Karpas-422 (cell line): ENCODE measurements at regions not wholly inside any gene's neighbourhood (a gene's known extent, or its start where the extent isn't known, plus 50 kb on each side); places are given as distances from the start of the nearest gene placed in this dataset.
"Not testable (repeated sequence)": the region's sequence is repeated elsewhere in the genome, so short reads cannot be mapped to it uniquely, and the experiment has no call there.

ENCODE experiments used
- DNase-seq: peaks from one replicate; pipeline ENCODE4 v3.0.0-alpha.2; 2015
- H2AFZ ChIP-seq: fragments of 200-600 bp; sonication (generic); 2 replicates; pipeline ENCODE4 v1.6.1; 2014; ENCODE audit warnings: antibody characterized with exemption, low read length, mixed read lengths
- H3K27ac ChIP-seq: fragments of 200-600 bp; sonication (generic); 2 replicates; pipeline ENCODE4 v1.5.1; 2014; ENCODE audit warnings: mild to moderate bottlenecking, low read length, moderate library complexity
- H3K27me3 ChIP-seq: fragments of 200-600 bp; sonication (generic); 2 replicates; pipeline ENCODE4 v1.6.1; 2014; ENCODE audit warnings: low read length, mixed read lengths
- H3K36me3 ChIP-seq: fragments of 200-600 bp; sonication (generic); 2 replicates; pipeline ENCODE4 v1.6.1; 2014; ENCODE audit warnings: low read length, mixed read lengths; ENCODE audit not compliant: insufficient read depth
- H3K4me1 ChIP-seq: fragments of 200-600 bp; sonication (generic); 2 replicates; pipeline ENCODE4 v1.6.1; 2014; ENCODE audit warnings: mild to moderate bottlenecking, low read length, mixed read lengths
- H3K4me2 ChIP-seq: fragments of 200-600 bp; sonication (generic); 2 replicates; pipeline ENCODE4 v1.6.1; 2014; ENCODE audit warnings: low read length, low read depth, mild to moderate bottlenecking; ENCODE audit not compliant: poor library complexity, severe bottlenecking
- H3K4me3 ChIP-seq: fragments of 200-600 bp; sonication (generic); 2 replicates; pipeline ENCODE4 v1.5.1; 2014; ENCODE audit warnings: mild to moderate bottlenecking, antibody characterized with exemption, low read length, mixed read lengths
- H3K79me2 ChIP-seq: fragments of 200-600 bp; sonication (generic); 2 replicates; pipeline ENCODE4 v1.6.1; 2014; ENCODE audit warnings: mild to moderate bottlenecking, low read length, mixed read lengths
- H3K9ac ChIP-seq: fragments of 200-600 bp; sonication (generic); 2 replicates; pipeline ENCODE4 v1.6.0; 2014; ENCODE audit warnings: low read length
- H3K9me2 ChIP-seq: fragments of 200-600 bp; sonication (generic), shearing (Covaris generic); replicated peaks from 2 replicates; pipeline ENCODE4 v1.6.0; 2014; ENCODE audit warnings: mild to moderate bottlenecking, low read length, moderate library complexity; ENCODE audit not compliant: insufficient read depth
- H3K9me3 ChIP-seq: fragments of 300-700, 200-600 bp; sonication (generic); 2 replicates; pipeline ENCODE4 v1.6.1; 2014; ENCODE audit warnings: low read length, mixed read lengths
- H4K20me1 ChIP-seq: fragments of 200-600 bp; sonication (generic); 2 replicates; pipeline ENCODE4 v1.6.1; 2014; ENCODE audit warnings: mild to moderate bottlenecking, antibody characterized with exemption, low read length, low read depth; ENCODE audit not compliant: insufficient read depth

- Histone ChIP-seq H2AFZ (no peak overlapping the region), H3K9me2 (no peaks in the 10 kb centered on the region), H3K36me3 (no peaks in the 10 kb centered on the region), H3K4me1 (no peaks in the 10 kb centered on the region), H3K27ac (no peak overlapping the region), H3K9me3 (peaks cover 6% of the 10 kb centered on the region; the same call in 1 of the 2 replicates), H3K9ac (no peak overlapping the region), H3K79me2 (no peaks in the 10 kb centered on the region), H3K4me3 (no peak overlapping the region), H3K4me2 (no peak overlapping the region), H4K20me1 (no peaks in the 10 kb centered on the region), H3K27me3 (no peaks in the 10 kb centered on the region)
- DNase-seq: no peak
Observed at GRCh38 chr9:29228558-29228957, 1655.3 kb upstream of the C9orf72 start.

- H2AFZ ChIP-seq: no peak overlapping the region
- H3K9me3 ChIP-seq: peaks cover 6% of the 10 kb centered on the region; the same call in 1 of the 2 replicates
- H3K79me2 ChIP-seq: no peaks in the 10 kb centered on the region
- H3K4me3 ChIP-seq: no peak overlapping the region
- no peaks in the 10 kb centered on the region for H3K27me3 ChIP-seq
- H3K9ac ChIP-seq: no peak overlapping the region
- H3K9me2 ChIP-seq: no peaks in the 10 kb centered on the region
- no peaks in the 10 kb centered on the region for H4K20me1 ChIP-seq
- H3K27ac ChIP-seq: no peak overlapping the region
- no peaks in the 10 kb centered on the region for H3K36me3 ChIP-seq
- no peak for DNase-seq
- H3K4me2 ChIP-seq: no peak overlapping the region
- no peaks in the 10 kb centered on the region for H3K4me1 ChIP-seq
Observed at GRCh38 chr9:29230931-29231330, 1657.7 kb upstream of the C9orf72 start.

GRCh38 chr9:29233193-29233592 lies 1659.9 kb upstream of the C9orf72 start:
- Histone ChIP-seq H3K9me3 (peaks cover 12% of the 10 kb centered on the region; the same call in 1 of the 2 replicates), H3K27ac (no peak overlapping the region), H3K36me3 (no peaks in the 10 kb centered on the region), H4K20me1 (no peaks in the 10 kb centered on the region), H3K79me2 (no peaks in the 10 kb centered on the region), H3K9me2 (no peaks in the 10 kb centered on the region), H3K4me3 (no peak overlapping the region), H3K9ac (no peak overlapping the region), H3K27me3 (no peaks in the 10 kb centered on the region), H3K4me1 (no peaks in the 10 kb centered on the region), H3K4me2 (no peak overlapping the region), H2AFZ (no peak overlapping the region)
- DNase-seq: no peak

- no peak overlapping the region for H3K4me3 ChIP-seq
- no peak overlapping the region for H3K27ac ChIP-seq
- H3K27me3 ChIP-seq: no peaks in the 10 kb centered on the region
- no peaks in the 10 kb centered on the region for H4K20me1 ChIP-seq
- DNase-seq: no peak
- H3K4me1 ChIP-seq: no peaks in the 10 kb centered on the region
- no peak overlapping the region for H3K9ac ChIP-seq
- peaks cover 4% of the 10 kb centered on the region; the same call in 1 of the 2 replicates for H3K9me3 ChIP-seq
- no peak overlapping the region for H3K4me2 ChIP-seq
- H3K79me2 ChIP-seq: no peaks in the 10 kb centered on the region
- no peaks in the 10 kb centered on the region for H3K9me2 ChIP-seq
- H2AFZ ChIP-seq: no peak overlapping the region
- no peaks in the 10 kb centered on the region for H3K36me3 ChIP-seq
Observed at GRCh38 chr9:29241320-29241719, 1668.0 kb upstream of the C9orf72 start.

GRCh38 chr9:29245351-29245750 lies 1672.1 kb upstream of the C9orf72 start:
- Histone ChIP-seq H3K36me3 (no peaks in the 10 kb centered on the region), H2AFZ (no peak overlapping the region), H3K9me2 (no peaks in the 10 kb centered on the region), H3K4me2 (no peak overlapping the region), H3K27ac (no peak overlapping the region), H4K20me1 (no peaks in the 10 kb centered on the region), H3K27me3 (no peaks in the 10 kb centered on the region), H3K9ac (no peak overlapping the region), H3K4me3 (no peak overlapping the region), H3K4me1 (no peaks in the 10 kb centered on the region), H3K79me2 (no peaks in the 10 kb centered on the region), H3K9me3 (peaks cover 5% of the 10 kb centered on the region)
- no peak for DNase-seq

- H3K27ac ChIP-seq, H3K9me2 ChIP-seq, DNase-seq, H3K27me3 ChIP-seq, H4K20me1 ChIP-seq, H3K9ac ChIP-seq, H2AFZ ChIP-seq, H3K4me2 ChIP-seq, H3K79me2 ChIP-seq, H3K36me3 ChIP-seq, H3K4me1 ChIP-seq, H3K4me3 ChIP-seq: not testable (repeated sequence)
- peaks cover 12% of the 10 kb centered on the region for H3K9me3 ChIP-seq
Observed at GRCh38 chr9:29270400-29270799, 1697.1 kb upstream of the C9orf72 start.

GRCh38 chr9:29282121-29282520 lies 1708.8 kb upstream of the C9orf72 start:
- DNase-seq: no peak
- H3K4me3 ChIP-seq: no peak overlapping the region
- no peaks in the 10 kb centered on the region for H3K9me2 ChIP-seq

GRCh38 chr9:29285818-29286217 lies 1712.5 kb upstream of the C9orf72 start:
- H3K27ac ChIP-seq: no peak overlapping the region
- H3K27me3 ChIP-seq: no peaks in the 10 kb centered on the region
- no peaks in the 10 kb centered on the region for H4K20me1 ChIP-seq
- H3K36me3 ChIP-seq: no peaks in the 10 kb centered on the region
- H3K79me2 ChIP-seq: no peaks in the 10 kb centered on the region
- H3K9me3 ChIP-seq: 0 out of 2 replicates have a peak, but pooled peaks cover 7% of the 10 kb centered on the region
- no peak for DNase-seq
- H3K9me2 ChIP-seq: no peaks in the 10 kb centered on the region
- no peak overlapping the region for H2AFZ ChIP-seq
- no peaks in the 10 kb centered on the region for H3K4me1 ChIP-seq
- no peak overlapping the region for H3K9ac ChIP-seq
- no peak overlapping the region for H3K4me2 ChIP-seq
- no peak overlapping the region for H3K4me3 ChIP-seq

More at GRCh38 chr9:29282121-29282520, 1708.8 kb upstream of the C9orf72 start:
- Histone ChIP-seq H3K36me3 (no peaks in the 10 kb centered on the region), H4K20me1 (no peaks in the 10 kb centered on the region), H3K27me3 (no peaks in the 10 kb centered on the region), H3K27ac (no peak overlapping the region), H2AFZ (no peak overlapping the region), H3K4me1 (no peaks in the 10 kb centered on the region), H3K79me2 (no peaks in the 10 kb centered on the region), H3K9ac (no peak overlapping the region), H3K9me3 (peaks cover 6% of the 10 kb centered on the region; the same call in 1 of the 2 replicates), H3K4me2 (no peak overlapping the region)

- Histone ChIP-seq H3K4me3 (no peak overlapping the region), H3K9me2 (no peaks in the 10 kb centered on the region), H3K4me1 (no peaks in the 10 kb centered on the region), H3K9ac (no peak overlapping the region), H3K4me2 (no peak overlapping the region), H3K79me2 (no peaks in the 10 kb centered on the region), H2AFZ (no peak overlapping the region), H3K27me3 (no peaks in the 10 kb centered on the region), H4K20me1 (no peaks in the 10 kb centered on the region), H3K9me3 (peaks cover 4% of the 10 kb centered on the region; the same call in 1 of the 2 replicates), H3K27ac (no peak overlapping the region), H3K36me3 (no peaks in the 10 kb centered on the region)
- DNase-seq: no peak
Observed at GRCh38 chr9:29289365-29289764, 1716.1 kb upstream of the C9orf72 start.
